NCI-H1092 treated with DMSO at 0.1 percent for 48 hours (cell line): ENCODE measurements at regions not wholly inside any gene's neighbourhood (a gene's known extent, or its start where the extent isn't known, plus 50 kb on each side); places are given as distances from the start of the nearest gene placed in this dataset.

Source experiments
- DNase-seq: peaks from one replicate; lab custom pipeline; 2025; lab: John Stamatoyannopoulos, UW

GRCh38 chr2:898319-898718, 52.3 kb upstream of the SNTG2 start:
- no peak for DNase-seq

DNA sequence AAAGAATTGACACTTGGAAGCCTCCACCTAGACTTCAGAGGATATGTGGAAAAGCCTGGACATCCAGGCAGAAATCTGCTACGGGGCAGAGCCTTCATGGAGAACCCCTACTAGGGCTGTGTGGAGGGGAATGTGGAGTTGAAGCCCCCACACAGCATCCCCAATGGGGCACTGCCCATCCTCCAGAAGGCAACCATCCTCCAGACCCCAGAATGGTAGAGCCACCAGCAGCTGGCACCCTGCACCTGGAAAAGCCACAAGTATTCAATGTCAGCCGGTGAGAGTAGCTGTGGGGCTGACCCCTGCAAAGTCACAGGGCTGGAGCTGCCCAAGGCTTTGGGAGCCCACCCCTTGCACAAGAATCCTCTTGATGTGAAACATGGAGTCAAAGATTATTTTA, 53.6 kb upstream of the SNTG2 start:
- no peak for DNase-seq

DNA sequence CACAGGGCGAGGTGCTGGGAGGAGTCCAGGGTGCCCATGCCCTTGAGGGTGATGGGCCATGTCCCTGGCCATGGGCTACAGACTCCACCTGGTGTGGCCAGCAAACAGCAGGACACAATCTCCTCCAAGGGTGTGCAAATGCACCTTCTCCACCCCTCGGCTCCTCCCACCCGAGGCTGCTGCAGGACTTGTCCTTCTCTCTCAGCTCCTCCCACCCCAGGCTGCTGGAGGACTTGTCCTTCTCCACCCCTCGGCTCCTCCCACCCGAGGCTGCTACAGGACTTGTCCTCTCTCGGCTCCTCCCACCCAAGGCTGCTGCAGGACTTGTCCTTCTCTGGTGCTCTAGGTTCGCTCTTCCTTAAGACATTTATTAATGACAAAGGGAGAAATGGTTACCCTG, 57.3 kb upstream of the SNTG2 start:
- DNase-seq, result no peak

DNA sequence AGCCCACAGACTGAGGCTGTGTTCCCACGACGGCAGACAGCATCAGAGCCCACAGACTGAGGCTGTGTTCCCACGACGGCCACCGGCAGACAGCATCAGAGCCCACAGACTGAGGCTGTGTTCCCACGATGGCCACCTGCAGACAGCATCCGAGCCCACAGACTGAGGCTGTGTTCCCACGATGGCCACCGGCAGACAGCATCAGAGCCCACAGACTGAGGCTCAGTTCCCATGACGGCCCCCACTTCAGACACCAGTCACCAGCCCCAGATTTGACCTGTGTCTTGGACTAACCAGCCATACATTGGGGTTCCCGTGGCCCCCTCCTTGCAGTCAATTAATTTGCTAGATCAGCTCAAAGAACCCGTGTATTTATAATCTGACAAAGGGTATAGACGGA, 57.8 kb upstream of the SNTG2 start:
- DNase-seq, result no peak

- no peak for DNase-seq
Observed at GRCh38 chr2:892401-892800, 58.2 kb upstream of the SNTG2 start.

DNA sequence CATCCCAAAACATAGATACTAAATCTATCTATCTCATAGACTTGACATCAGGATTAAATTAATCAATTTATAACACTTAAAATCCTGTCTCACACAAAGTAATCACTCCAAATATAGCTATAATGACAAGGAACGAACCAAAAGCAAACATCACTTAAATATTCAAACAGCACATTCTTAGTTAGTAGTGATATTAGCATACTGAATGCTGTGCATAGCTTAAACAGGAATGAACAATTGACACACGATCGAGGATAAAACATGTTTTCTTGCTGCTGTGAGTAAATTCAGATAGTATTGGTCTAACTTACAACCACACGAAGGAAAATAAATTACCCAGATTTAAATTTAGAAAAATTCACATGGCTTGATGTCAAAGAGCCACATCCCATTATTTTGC, 58.9 kb upstream of the SNTG2 start:
- no peak for DNase-seq

GRCh38 chr2:890791-891190, 59.9 kb upstream of the SNTG2 start:
- no peak for DNase-seq

GRCh38 chr2:890214-890613, 60.4 kb upstream of the SNTG2 start:
- no peak for DNase-seq

DNA sequence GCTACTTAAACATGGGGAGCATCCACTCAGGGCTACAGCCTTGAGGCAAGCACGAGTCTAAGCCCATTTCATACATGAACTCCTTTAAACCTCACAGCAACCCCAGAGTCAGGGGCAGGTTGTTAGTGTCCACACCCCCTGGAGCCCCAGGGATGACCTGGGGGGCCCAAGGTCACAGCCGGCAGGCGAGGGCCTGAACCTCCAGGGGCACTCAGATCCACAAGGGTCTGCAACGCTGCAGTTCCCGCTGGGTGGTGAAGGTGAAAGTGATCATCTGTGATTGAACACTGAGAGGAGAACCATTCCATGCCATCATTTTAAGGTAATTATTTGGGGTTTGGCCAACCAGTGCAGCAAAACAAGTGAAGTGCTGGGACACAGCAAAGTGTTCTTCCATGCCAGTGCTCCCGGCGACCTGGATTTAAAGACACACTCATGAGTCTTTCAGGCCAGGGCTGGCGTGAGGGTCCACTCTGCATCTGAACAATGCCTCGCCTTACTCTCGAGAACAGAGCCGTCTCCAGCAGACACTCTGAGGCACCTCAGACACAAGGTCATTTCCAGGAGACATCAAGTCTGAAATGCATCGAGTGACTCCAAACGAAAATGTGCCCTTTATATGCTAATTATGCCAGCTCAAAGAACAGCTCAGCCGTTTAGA, 61.6 kb upstream of the SNTG2 start:
- no peak for DNase-seq

DNA sequence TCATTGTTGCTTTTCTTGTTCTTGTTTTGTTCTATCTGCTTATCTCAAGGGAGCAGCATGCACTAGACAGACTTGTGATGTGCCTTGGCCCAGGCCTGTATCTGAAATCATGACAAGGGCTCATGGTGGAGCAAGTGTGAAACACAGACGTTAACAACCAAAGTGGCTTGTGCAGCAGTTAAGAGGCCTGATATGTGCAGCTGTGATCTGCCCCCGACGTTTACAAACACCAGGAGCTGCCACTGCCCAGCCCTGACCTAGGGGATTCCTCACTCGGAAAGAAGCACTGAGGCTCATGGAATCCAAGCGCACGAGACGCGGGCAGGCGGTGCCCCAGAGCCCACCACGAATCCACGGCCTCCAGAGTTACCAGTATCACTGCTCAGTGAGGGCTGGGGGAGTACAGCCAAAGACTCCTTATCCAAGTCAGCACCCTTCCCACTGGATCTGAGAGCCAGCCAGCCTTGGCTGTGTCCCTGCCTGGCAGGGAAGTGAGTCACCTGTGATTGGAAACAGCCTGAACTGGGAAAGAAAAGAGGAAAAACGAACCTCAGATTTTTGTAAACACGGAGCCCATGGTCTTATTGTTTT, 62.3 kb upstream of the SNTG2 start:
- no peak for DNase-seq

GRCh38 chr2:887639-888038, 63.0 kb upstream of the SNTG2 start:
- DNase-seq, result no peak

DNA sequence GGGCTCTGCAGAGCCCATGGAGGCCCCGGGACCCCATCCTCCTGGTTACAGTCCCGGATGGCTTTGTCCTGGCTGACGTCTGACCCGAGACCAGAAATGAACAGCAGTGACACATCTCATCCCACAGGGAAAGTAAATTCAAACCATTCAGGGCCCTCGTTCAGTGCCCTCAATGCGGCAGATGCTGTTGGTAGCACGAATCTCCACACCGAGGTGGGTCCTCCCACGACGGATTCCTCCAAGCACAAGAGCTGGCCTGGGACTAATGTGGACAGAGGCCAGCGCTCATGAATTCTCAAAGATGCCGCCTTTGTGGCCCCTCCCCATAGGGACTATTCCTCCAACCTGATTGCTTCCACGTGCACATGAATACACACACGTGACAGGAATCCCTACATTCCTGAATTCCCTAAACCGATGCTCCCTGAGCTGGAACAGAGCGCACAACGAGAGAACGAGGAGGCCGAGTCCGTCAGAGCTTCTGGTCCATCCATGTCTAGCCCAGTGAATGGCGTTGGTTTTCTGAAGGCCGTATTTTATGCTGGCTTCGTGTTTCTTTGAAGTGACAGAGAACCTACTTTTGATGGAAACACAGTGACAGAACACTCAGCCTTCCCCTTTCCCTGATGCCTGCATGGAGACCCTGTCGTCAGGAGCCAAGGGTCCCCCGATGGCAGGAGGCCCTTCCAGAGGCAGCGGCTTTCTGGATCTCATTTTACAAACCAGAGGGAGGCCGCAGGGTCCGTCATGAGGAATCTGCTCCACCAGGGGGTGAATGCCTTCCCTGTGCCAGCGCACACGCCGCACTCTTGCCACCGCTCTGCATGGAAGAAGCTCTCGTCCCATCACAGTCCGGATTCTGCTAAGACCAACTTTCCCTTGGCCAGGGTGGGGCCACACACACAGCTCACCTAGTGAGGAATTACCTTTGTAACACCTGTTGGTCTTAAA, 64.3 kb upstream of the SNTG2 start:
- DNase-seq, result no peak

- DNase-seq, result no peak
Observed at GRCh38 chr2:885230-886071, 65.2 kb upstream of the SNTG2 start.

DNA sequence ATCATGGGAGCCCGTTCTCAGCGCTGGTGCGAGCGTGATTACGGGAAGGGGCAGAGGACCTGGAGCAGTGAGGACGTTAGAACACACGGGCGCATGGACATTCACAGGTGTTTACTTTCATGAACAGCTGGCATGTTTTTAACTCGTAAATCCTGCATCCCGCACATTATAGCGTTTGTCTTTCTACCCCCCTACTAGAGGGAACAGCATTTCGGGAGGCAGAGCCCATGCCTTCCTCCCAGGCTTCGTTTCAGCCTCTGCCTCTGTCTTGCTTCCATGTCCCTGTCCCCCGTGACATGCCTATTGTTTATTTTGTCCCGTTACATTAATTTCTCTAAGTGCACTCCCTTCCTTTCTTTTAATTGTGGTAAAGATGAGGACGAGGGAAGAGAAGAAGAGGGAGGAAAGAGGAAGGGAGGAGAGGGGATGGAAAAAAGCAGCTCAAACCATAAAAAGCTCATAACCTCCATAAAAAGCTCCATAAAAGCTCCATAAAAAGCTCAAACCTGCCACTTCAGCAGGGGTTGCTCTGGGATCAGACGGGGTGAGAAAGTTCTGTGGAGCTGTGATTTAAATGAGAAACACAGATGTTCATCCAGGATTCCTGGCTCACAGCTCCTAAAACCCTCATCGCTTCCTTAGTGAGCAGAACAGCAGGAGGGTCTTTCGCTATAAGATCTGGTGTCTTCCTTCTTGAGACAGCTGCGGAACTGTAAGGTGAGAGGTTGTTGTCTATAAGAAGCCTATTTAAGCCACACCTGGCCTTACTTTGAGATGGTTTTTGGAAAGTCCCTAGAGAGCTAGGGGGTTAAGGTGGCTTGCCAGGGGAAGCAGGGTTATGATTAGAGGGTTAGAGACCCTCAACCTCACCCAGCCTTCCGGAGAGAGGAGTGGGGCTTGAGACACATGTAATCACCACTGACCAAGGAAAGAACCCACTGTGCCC, 66.6 kb upstream of the SNTG2 start:
- DNase-seq, result no peak

DNA sequence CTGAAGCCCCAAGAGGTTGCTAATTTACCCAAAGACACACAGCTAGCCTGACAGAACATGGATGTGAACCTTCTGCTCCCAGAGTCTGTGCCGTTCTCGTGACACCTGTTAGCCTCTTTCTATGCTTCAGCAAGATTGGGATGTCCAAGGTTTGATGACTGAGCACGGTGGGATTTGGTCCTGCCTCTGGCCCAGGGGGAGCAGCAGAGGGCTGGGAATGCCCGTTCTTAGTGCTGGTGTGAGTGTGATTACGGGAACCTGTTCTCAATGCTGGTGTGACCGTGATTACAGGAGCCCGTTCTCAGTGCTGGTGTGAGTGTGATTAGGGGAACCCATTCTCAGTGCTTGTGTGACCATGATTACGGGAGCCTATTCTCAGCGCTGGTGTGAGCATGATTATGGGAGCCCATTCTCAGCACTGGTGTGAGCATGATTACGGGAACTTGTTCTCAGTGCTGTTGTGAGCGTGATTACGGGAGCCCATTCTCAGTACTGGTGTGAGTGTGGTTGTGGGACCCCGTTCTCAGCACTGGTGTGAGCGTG, 67.3 kb upstream of the SNTG2 start:
- no peak for DNase-seq

GRCh38 chr2:881204-881918, 69.3 kb upstream of the SNTG2 start:
- DNase-seq, result no peak

DNA sequence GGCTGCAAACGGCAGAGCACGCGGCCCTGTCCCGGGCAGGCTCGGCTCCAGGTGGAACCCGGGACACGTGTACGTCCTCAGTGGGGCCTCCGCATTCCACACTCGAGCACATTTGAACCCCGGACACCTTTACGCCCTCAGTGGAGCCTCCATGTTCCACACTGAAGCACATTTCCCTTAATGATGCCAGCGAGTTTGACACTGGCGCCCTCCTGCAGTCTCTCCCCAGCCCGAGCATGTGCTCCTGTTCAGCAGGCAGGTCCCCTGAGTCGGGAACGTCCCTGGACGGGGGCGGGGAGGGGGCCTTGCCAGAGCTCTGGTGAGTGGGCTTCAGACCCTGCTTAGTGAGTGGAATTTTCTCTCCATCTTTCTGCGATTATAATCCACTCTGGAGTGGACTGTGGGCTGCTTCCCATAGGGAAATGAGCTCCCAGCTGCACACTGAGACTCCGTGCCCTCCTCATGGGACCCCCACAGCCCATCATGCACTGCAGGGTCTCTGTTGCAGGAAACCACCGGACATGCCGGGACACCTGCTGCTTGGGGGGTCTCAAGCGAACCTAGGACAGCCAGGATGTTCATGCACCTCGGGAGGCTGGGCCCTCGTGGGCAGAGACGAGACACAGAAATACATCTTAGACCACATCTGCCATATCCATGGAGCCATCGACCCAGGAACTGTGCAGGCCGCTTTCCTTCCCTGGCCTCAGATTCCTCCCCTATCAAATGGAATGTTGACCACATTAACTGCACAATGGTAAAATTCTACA, 70.3 kb upstream of the SNTG2 start:
- no peak for DNase-seq

- DNase-seq, result no peak
Observed at GRCh38 chr2:879540-879939, 71.1 kb upstream of the SNTG2 start.

GRCh38 chr2:878245-878930, 72.3 kb upstream of the SNTG2 start:
- DNase-seq, result no peak
